ENCODE measurements at regions not wholly inside any gene's neighbourhood (a gene's known extent, or its start where the extent isn't known, plus 50 kb on each side); places are given as distances from the start of the nearest gene placed in this dataset.

- intact Hi-C loops (cut with micrococcal nuclease) = no loop called here
- DNase-seq (no peak), ATAC-seq (no peak)
- no peaks in the 10 kb centered on the region for H3K9me3 Mint-ChIP-seq
- H3K36me3 Mint-ChIP-seq (ENCODE audit: low read depth) = no peaks in the 10 kb centered on the region
- no peaks in the 10 kb centered on the region for H3K4me1 Mint-ChIP-seq (ENCODE audit: low read depth)
- no peak for TF ChIP-seq CTCF (IDR thresholded peaks at IDR 0.05)
- H3K4me3 Mint-ChIP-seq = no peak overlapping the region
- ChIA-PET POLR2A (no interaction called here), CTCF (no interaction called here)
- no peak overlapping the region for H3K27ac Mint-ChIP-seq
- H3K27me3 Mint-ChIP-seq = peaks cover 4% of the 10 kb centered on the region
These were observed 81.9 kb downstream of the C3orf38 start for GRCh38 chr3:88231632-88232031.

- intact Hi-C loops (cut with micrococcal nuclease) = no loop called here
- no peak for TF ChIP-seq CTCF (IDR thresholded peaks at IDR 0.05)
- no peak for DNase-seq
- Mint-ChIP-seq H3K9me3 (no peaks in the 10 kb centered on the region), H3K4me1 (ENCODE audit: low read depth) (no peaks in the 10 kb centered on the region), H3K27ac (no peak overlapping the region), H3K4me3 (no peak overlapping the region), H3K27me3 (peaks cover 2% of the 10 kb centered on the region), H3K36me3 (ENCODE audit: low read depth) (no peaks in the 10 kb centered on the region)
- POLR2A ChIA-PET = no interaction called here
- no peak for ATAC-seq
- CTCF ChIA-PET = no interaction called here
These were observed 85.3 kb downstream of the C3orf38 start for GRCh38 chr3:88235102-88235501.

- intact Hi-C loops (cut with micrococcal nuclease) = no loop called here
- CTCF ChIA-PET = no interaction called here
These were observed 90.1 kb downstream of the C3orf38 start for GRCh38 chr3:88239870-88240269.

GRCh38 chr3:88248658-88249057 is 98.9 kb downstream of the C3orf38 start:
- intact Hi-C loops (cut with micrococcal nuclease) = no loop called here
- ChIA-PET POLR2A (no interaction called here), CTCF (no interaction called here)
- Mint-ChIP-seq H3K27ac (no peak overlapping the region), H3K4me3 (no peak overlapping the region), H3K9me3 (peaks cover 6% of the 10 kb centered on the region), H3K27me3 (peaks cover 3% of the 10 kb centered on the region), H3K4me1 (ENCODE audit: low read depth) (no peaks in the 10 kb centered on the region), H3K36me3 (ENCODE audit: low read depth) (no peaks in the 10 kb centered on the region)
- TF ChIP-seq CTCF (IDR thresholded peaks at IDR 0.05) = no peak
- no peak for DNase-seq
- no peak for ATAC-seq

More at GRCh38 chr3:88239870-88240269, 90.1 kb downstream of the C3orf38 start:
- ATAC-seq (no peak), DNase-seq (no peak)
- no peaks in the 10 kb centered on the region for H3K4me1 Mint-ChIP-seq (ENCODE audit: low read depth)
- H3K9me3 Mint-ChIP-seq = peaks cover 7% of the 10 kb centered on the region
- H3K36me3 Mint-ChIP-seq (ENCODE audit: low read depth) = no peaks in the 10 kb centered on the region
- no peak overlapping the region for H3K4me3 Mint-ChIP-seq
- H3K27ac Mint-ChIP-seq = no peak overlapping the region
- POLR2A ChIA-PET = no interaction called here
- H3K27me3 Mint-ChIP-seq = peaks cover 4% of the 10 kb centered on the region
- no peak for TF ChIP-seq CTCF (IDR thresholded peaks at IDR 0.05)

GRCh38 chr3:88259045-88259444 is 109.3 kb downstream of the C3orf38 start:
- intact Hi-C loops (cut with micrococcal nuclease) = no loop called here
- H3K27me3 Mint-ChIP-seq = no peaks in the 10 kb centered on the region
- no peak overlapping the region for H3K4me3 Mint-ChIP-seq
- no peak for TF ChIP-seq CTCF (IDR thresholded peaks at IDR 0.05)
- ATAC-seq (no peak), DNase-seq (no peak)
- H3K27ac Mint-ChIP-seq = no peak overlapping the region
- ChIA-PET CTCF (no interaction called here), POLR2A (no interaction called here)
- no peaks in the 10 kb centered on the region for H3K4me1 Mint-ChIP-seq (ENCODE audit: low read depth)
- H3K9me3 Mint-ChIP-seq = no peaks in the 10 kb centered on the region
- H3K36me3 Mint-ChIP-seq (ENCODE audit: low read depth) = no peaks in the 10 kb centered on the region
